ENCODE measurements at regions not wholly inside any gene's neighbourhood (a gene's known extent, or its start where the extent isn't known, plus 50 kb on each side); places are given as distances from the start of the nearest gene placed in this dataset.

DNA sequence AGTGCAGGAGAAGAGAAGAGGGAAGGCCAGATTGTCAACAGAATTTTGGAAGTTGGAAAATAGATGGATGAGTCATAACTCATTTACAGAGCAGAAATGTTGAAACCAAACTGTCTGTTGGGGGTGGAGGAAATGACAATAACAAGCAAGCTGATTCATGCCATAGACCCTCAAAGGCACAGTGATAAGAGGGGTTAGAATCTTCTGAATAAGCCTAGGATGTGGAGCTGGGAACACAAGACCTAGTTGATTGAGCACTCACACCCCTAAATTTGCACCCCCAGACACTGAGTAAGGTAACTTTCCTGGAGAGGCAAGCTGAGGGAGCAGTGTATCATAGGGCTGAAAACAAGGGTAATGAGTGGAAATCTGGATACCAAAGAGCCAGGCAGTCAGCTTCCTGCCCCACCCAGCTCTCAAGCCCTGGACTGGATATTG is 141.4 kb downstream of the SCG2 start:
- Histone ChIP-seq H3K27ac (ENCODE audit: low read depth in 1 of 2, low read length in 2 of 2) (no peak overlapping the region), H3K27me3 (ENCODE audit: control insufficient read depth in 1 of 2, insufficient read depth in 2 of 2, low read length in 2 of 2) (no peaks in the 10 kb centered on the region), H3K4me1 (ENCODE audit: insufficient read depth, low read length) (no peaks in the 10 kb centered on the region), H3K9me3 (ENCODE audit: control insufficient read depth in 1 of 2, insufficient read depth in 1 of 2, low read length in 2 of 2) (peaks cover 0 to 7% of the 10 kb centered on the region in 2 experiments), H3K4me3 (ENCODE audit: low read length) (no peak overlapping the region), H3K36me3 (ENCODE audit: insufficient read depth, low read length) (no peaks in the 10 kb centered on the region)
- Mint-ChIP-seq H3K27ac (no peak overlapping the region), H3K36me3 (ENCODE audit: low read depth) (no peaks in the 10 kb centered on the region), H3K4me1 (ENCODE audit: low read depth) (no peaks in the 10 kb centered on the region), H3K27me3 (no peaks in the 10 kb centered on the region), H3K9me3 (peaks cover 2% of the 10 kb centered on the region), H3K4me3 (no peak overlapping the region)
- POLR2A ChIA-PET: no interaction called here
- intact Hi-C loops (cut with DNase I, micrococcal nuclease): no loop called here
- DNase-seq (peak in 1 of 14 experiments; percentile 14), ATAC-seq (ENCODE audit: poor library complexity) (no peak)
- CTCF ChIA-PET: no interaction called here
- TF ChIP-seq, protein P1, sequence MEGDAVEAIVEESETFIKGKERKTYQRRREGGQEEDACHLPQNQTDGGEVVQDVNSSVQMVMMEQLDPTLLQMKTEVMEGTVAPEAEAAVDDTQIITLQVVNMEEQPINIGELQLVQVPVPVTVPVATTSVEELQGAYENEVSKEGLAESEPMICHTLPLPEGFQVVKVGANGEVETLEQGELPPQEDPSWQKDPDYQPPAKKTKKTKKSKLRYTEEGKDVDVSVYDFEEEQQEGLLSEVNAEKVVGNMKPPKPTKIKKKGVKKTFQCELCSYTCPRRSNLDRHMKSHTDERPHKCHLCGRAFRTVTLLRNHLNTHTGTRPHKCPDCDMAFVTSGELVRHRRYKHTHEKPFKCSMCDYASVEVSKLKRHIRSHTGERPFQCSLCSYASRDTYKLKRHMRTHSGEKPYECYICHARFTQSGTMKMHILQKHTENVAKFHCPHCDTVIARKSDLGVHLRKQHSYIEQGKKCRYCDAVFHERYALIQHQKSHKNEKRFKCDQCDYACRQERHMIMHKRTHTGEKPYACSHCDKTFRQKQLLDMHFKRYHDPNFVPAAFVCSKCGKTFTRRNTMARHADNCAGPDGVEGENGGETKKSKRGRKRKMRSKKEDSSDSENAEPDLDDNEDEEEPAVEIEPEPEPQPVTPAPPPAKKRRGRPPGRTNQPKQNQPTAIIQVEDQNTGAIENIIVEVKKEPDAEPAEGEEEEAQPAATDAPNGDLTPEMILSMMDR (IDR thresholded peaks at IDR 0.05): no peak

DNA sequence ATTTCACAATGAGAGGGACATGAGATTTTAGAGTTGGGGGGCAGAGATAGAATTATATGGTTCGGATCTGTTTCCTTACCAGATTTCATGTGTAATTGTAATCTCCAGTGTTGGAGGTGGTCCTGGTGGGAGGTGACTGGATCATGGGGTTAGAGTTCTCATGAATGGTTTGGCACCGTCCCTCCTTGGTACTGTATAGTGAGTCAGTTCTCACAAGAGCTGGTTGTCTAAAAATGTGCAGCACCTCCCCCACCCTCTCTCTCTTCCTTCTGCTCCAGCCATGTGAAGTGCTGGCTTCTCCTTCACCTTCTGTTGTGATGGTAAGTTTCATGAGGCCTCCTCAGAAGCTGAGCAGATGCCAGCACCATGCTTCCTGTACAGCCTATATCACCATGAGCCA is 138.1 kb downstream of the SCG2 start:
- CTCF ChIA-PET: no interaction called here
- ATAC-seq (ENCODE audit: poor library complexity): no peak

DNA sequence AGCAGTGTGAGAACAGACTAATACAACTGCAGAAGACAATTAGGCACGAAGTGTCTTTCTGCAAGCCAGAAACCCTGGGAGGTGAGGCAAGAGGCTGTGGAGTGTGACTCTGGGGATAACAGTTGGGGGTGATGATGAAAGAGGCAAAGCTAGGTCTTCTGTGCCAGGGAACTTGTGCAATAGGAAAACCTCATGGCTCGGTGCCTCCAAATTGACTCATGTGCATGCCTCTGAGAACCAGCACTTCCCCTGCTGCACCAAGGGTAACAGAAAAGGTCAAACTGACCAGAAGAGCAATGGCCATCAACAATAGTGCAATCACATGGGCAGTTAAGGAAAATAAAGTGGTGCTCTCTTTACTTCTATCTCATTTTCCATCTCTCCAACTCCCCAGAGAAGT is 136.4 kb downstream of the SCG2 start:
- Histone ChIP-seq H3K4me1 (ENCODE audit: insufficient read depth, low read length) (no peaks in the 10 kb centered on the region), H3K27me3 (ENCODE audit: control insufficient read depth in 1 of 2, insufficient read depth in 2 of 2, low read length in 2 of 2) (no peaks in the 10 kb centered on the region), H3K36me3 (ENCODE audit: insufficient read depth, low read length) (no peaks in the 10 kb centered on the region), H3K4me3 (ENCODE audit: low read length) (no peak overlapping the region), H3K27ac (ENCODE audit: low read depth in 1 of 2, low read length in 2 of 2) (no peak overlapping the region), H3K9me3 (ENCODE audit: control insufficient read depth in 1 of 2, insufficient read depth in 1 of 2, low read length in 2 of 2) (peaks cover 0 to 7% of the 10 kb centered on the region in 2 experiments)
- TF ChIP-seq, protein P1 (IDR thresholded peaks at IDR 0.05): no peak
- H3K36me3 Mint-ChIP-seq (ENCODE audit: low read depth): no peaks in the 10 kb centered on the region
- CTCF ChIA-PET: no interaction called here
- no peak for ATAC-seq (ENCODE audit: poor library complexity)
- DNase-seq: peak in 3 of 14 experiments; percentile 8 to 73 (median 62)
- no peaks in the 10 kb centered on the region for H3K4me1 Mint-ChIP-seq (ENCODE audit: low read depth)
- H3K4me3 Mint-ChIP-seq: no peak overlapping the region
- H3K9me3 Mint-ChIP-seq: no peaks in the 10 kb centered on the region
- POLR2A ChIA-PET: no interaction called here
- H3K27ac Mint-ChIP-seq: no peak overlapping the region
- no peaks in the 10 kb centered on the region for H3K27me3 Mint-ChIP-seq
- intact Hi-C loops (cut with DNase I, micrococcal nuclease): no loop called here

More for the DNA sequence above, 138.1 kb downstream of the SCG2 start:
- H3K27ac ChIP-seq (ENCODE audit: low read depth in 1 of 2, low read length in 2 of 2): no peak overlapping the region
- H3K4me1 Mint-ChIP-seq (ENCODE audit: low read depth): no peaks in the 10 kb centered on the region
- H3K36me3 Mint-ChIP-seq (ENCODE audit: low read depth): no peaks in the 10 kb centered on the region
- DNase-seq: peak in 1 of 14 experiments; percentile 9
- H3K4me3 ChIP-seq (ENCODE audit: low read length): no peak overlapping the region
- intact Hi-C loops (cut with DNase I, micrococcal nuclease): no loop called here
- POLR2A ChIA-PET: no interaction called here
- H3K36me3 ChIP-seq (ENCODE audit: insufficient read depth, low read length): no peaks in the 10 kb centered on the region
- H3K9me3 ChIP-seq (ENCODE audit: control insufficient read depth in 1 of 2, insufficient read depth in 1 of 2, low read length in 2 of 2): peaks cover 0 to 7% of the 10 kb centered on the region in 2 experiments
- no peaks in the 10 kb centered on the region for H3K27me3 ChIP-seq (ENCODE audit: control insufficient read depth in 1 of 2, insufficient read depth in 2 of 2, low read length in 2 of 2)
- peaks cover 2% of the 10 kb centered on the region for H3K9me3 Mint-ChIP-seq
- TF ChIP-seq, protein P1 (IDR thresholded peaks at IDR 0.05): no peak
- no peaks in the 10 kb centered on the region for H3K4me1 ChIP-seq (ENCODE audit: insufficient read depth, low read length)
- H3K27me3 Mint-ChIP-seq: no peaks in the 10 kb centered on the region
- H3K27ac Mint-ChIP-seq: no peak overlapping the region
- H3K4me3 Mint-ChIP-seq: no peak overlapping the region

Measured in CD4-positive, alpha-beta T cell (primary cell).